GM18867 (cell line): ENCODE measurements at regions not wholly inside any gene's neighbourhood (a gene's known extent, or its start where the extent isn't known, plus 50 kb on each side); places are given as distances from the start of the nearest gene placed in this dataset.
"Not testable (repeated sequence)": the region's sequence is repeated elsewhere in the genome, so short reads cannot be mapped to it uniquely, and the experiment has no call there.

ENCODE experiments used
- ATAC-seq: cut with Tn5 transposase; IDR thresholded peaks from one replicate; pipeline ENCODE4 v1.9.1; 2021; ENCODE audit warnings: mild to moderate bottlenecking, moderate library complexity; ENCODE audit not compliant: unreplicated experiment

DNA sequence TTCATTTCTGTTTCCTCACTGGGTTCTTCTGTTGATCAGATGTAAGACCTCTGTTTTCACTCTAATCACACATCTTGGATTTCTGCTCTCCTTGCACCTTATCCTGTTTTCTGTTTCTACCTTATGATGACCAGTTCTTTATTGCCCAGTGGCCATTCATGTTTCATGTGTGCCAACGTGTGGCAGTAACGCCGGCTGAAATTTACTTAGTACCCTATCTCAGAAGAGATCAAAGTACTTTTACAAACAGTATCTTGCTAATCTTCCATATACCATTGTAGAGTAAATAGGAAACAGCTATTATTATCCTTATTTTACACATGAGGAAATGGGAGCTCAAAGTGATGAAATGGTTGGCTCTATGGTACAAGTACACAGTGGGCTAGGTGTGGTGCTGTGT is 74.0 kb downstream of the GATA3 start:
- no peak for ATAC-seq

GRCh38 chr10:8129438-8129837 is 75.0 kb downstream of the GATA3 start:
- no peak for ATAC-seq

DNA sequence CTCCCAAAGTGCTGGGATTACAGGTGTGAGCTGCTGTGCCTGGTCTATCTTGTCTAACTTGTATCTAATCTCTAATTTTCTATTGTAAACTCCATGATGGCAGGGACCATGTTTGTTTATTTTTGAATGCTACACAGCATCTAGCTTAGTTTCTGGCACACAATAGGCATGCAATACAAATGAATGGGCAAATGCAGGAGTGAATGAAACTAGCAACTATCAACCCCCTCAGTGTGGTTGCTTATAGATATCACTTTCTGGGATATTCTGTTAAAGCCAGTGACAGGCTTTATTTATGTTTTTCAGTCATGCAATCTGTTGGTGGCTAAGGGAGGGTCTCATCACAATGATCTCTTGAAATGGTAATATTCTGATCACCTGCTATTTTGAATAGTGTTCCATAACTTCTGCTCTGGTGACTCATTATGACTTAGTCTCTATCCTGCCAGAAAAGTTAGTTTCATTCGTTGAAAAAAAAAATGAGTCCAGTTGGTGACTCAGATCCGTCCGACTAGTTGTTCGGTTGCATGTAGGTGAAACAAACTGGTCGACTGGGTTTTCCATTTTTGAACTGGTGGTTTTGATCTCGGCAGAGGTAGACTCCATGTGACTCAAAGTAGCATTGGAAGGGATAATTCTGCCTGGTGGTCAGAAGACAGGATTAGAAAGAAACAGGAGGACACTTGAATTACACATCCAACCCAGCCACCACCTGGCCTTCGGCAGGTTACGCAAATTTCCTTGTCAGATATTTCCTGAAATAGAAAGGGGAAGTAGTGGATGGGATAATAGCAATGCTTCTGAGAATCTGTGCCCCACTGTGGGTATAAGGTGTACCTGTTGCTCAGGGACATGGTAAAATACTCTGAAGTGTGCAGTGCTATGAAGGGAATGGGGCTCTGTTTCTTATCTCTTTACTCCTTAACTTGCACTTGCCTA is 76.8 kb downstream of the GATA3 start:
- ATAC-seq, result peak; percentile 60

- ATAC-seq, result peak; percentile 59
Measured at GRCh38 chr10:8133146-8133545, 78.7 kb downstream of the GATA3 start.

DNA sequence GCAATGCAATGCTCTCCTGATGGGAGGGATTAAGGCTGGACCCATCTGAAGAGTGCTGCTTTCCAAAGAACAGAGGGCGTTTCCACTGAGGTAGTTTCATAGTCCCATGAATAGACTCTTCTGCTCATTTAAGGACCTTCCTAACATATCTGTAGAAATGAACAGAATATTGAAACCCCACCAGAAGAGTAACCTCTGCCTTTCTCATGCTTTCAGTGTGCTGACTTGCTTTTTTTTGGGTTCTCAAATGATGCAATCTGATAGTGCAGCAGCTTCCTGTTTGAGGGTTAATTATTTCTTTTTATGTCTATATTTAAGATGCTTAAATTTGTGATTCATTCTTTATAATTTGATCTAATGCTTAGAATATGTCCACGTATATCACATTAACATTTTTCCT is 82.2 kb downstream of the GATA3 start:
- ATAC-seq, result peak; percentile 28

DNA sequence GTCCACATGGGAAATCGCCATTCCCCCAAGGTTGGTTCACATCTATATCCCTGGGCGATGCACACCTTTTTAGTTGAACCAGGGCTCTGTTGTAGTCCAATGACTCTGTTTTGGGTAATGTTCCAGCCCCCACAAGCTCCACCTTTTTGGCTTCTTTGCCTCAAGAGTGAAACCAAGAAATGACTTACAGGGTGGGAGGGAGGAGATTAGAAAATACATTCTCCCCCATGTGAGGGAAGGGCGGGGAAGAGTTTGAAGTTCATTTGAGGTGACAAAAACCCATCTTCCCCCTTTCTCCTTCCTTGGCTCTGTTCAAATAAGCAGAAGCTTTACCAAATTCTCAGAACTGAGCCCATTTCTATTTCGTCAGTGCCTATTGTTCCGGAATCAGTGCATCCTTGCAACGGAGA is 82.8 kb downstream of the GATA3 start:
- ATAC-seq, result no peak

- ATAC-seq, result no peak
Measured at GRCh38 chr10:8137726-8138125, 83.2 kb downstream of the GATA3 start.

DNA sequence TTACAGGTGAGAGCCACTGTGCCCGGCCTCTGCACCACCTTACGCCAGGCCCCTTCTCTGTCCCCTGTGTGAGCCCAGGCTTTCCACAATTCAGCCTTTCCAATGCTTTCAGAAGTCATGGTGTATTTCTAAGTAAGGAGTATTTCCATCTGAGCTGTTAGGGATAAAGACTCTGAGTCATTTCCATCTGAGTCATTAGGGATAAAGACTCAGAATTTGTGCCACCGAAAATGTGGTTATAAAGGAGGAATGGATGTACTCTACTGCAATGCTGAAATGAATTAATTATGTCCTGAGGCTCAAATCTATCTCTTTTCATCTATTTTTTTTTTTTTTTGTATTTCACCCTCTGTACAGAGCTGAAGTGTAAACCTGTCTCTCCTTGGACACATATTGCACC is 84.0 kb downstream of the GATA3 start:
- no peak for ATAC-seq

DNA sequence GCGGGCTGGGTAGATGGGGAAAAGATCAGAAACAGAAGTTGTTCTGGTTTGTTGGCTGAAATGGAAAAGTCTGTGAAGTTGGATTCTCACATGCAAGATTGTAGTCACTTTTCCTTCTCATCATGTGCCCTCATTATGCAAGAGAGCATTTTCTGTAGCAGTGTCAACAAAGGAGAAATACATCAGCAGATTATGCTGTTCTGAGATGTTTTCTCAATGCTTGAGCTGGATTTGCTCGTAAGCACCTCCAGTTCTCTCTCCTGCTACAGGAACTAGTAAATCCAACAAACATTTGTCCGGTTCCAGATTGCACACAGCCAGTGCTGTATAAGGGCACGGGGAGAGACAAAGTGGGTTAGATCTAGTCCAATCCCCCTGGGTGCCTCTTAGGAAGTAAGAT is 90.0 kb downstream of the GATA3 start:
- ATAC-seq, result no peak

GRCh38 chr10:8146650-8147049 is 92.2 kb downstream of the GATA3 start:
- no peak for ATAC-seq

DNA sequence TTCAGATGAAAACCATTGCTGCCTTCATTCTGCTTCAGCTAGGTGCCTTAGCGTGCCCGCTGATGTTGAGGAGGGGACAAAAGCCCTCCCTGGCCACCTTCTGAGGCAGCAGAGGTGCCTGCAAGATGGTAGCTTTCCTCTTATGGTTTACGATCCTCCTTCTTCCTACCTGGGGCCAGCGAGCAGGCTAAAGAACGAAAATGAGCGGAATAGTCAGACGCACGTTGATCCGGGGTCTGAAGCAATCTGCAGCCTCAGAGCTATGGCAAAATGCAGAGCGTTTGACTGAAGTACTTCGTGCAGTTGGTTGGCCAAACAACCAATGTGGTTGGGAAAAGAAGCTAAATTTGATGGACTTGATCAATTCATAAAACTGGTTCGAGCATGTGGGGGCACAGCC is 95.5 kb downstream of the GATA3 start:
- ATAC-seq, result no peak

DNA sequence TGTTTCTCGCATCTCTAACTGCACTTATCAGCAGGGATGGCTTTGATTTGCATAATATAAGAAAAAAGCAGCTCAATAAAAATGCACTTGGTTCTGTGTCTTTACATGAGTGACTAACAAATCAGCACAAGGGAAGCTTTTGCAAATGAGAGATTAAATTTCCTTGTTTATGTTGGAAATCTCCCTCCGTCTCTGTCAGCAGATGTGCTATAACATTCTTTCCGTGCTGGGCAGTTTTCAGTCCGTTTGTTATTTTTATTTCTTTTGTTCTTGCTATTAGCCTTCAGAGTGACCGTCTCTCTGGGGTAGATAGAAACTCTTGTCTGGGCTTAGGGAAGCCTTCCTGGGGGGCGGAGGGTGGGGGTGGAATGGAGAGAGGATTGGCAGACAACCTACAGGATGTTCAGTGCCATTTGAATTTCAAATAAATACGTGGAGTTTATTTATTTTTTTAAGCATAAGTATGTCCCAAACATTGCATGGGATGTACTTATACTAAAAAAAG is 96.0 kb downstream of the GATA3 start:
- ATAC-seq, result no peak

- no peak for ATAC-seq
Measured at GRCh38 chr10:8151086-8151485, 96.6 kb downstream of the GATA3 start.

DNA sequence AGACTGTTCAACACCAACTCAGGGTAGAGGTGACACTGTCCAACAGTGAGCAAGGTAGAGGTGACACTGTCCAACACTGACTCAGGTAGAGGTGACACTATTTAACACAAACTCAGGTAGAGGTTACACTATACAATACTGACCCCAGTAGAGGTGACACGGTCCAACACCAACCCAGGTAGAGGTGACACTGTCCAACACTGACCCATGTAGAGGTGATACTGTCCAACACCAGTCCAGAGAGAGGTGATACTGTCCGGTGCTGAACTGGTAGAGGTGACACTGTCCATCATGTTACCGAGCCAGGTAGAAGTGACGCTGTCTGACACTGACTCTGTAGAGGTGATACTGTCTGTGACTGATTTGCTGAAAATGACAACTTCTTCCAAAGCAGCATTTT is 102.4 kb downstream of the GATA3 start:
- no peak for ATAC-seq

DNA sequence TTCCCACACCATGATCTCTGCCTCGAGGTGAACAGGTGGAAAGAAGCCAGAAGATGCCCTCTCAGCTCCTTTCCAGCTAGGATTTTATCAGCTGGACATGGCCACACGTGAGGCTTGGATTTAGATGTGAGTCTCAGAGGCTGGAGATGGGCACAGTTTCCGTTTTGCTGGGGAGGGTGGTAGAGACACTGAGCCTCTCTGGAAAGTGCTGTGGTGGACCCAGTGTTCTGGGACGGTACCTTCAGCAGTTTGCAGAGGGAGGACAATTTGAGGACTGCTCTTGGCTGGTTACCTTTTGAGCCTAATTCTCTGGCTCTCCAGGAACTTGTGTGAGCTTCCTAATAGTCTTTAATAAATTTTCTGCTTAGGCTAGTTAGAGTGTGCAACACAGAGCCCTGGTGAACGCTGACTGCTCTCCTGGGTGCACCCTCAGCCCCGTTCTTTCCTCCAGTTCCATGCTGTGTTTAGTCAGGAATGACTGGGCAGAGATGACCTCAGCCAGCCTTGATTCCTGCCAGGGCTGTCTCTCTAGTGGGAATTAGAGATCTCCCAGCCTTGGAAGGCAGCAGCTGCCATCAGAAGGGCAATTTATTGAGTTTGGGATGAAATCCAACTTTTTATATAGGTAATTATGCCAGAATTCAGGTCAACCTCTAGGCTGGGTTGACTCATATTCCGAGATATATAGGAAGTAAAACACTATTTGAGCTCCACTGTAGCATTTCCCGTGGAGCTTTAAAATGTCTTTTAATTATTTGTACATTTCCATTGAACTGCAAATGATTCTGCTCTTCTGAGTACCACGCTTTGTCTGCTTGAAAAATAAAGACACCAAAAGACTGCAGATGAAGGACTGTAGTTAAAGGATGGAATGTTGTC is 103.9 kb downstream of the GATA3 start:
- no peak for ATAC-seq

GRCh38 chr10:8159341-8160165 is 105.1 kb downstream of the GATA3 start:
- ATAC-seq, result no peak

- no peak for ATAC-seq
Measured at GRCh38 chr10:8163824-8164223, 109.3 kb downstream of the GATA3 start.

DNA sequence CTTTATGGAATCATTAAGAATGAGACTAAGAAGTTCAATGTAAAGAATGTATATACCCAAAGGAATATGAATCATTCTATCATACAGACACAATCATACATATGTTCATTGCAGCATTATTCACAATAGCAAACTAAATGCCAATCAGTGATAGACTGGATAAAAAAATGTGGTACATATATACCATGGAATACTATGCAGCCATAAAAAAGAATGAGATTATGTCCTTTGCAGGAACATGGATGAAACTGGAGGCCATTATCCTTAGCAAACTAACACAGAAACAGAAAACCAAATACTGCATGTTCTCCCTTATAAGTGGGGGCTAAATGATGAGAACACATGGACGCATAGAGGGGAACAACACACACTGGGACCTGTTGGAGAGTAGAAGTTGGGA is 110.2 kb downstream of the GATA3 start:
- not testable (repeated sequence) for ATAC-seq

- no peak for ATAC-seq
Measured at GRCh38 chr10:8168836-8169235, 114.3 kb downstream of the GATA3 start.

DNA sequence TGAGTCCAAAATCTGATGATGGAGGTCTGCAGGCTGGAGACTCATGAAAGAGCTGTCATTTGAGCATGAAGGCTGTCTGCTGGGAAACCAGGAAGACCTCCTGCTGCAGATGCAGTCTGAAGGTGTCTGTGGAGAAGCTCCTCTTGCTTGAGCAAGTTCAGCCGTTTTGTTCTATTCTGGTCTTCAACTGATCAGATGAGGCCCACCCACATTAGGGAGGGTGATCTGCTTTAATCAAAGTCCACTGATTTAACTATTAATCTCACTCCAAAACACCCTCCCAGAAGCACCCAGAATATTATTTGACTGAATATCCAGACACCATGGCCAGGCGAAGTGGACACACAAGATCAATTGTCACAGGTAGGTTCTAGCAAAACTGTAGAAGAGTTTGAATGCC is 116.5 kb downstream of the GATA3 start:
- no peak for ATAC-seq

- ATAC-seq, result no peak
Measured at GRCh38 chr10:8172604-8173003, 118.1 kb downstream of the GATA3 start.
